Peyer's patch (tissue), 4 donors: ENCODE measurements at regions not wholly inside any gene's neighbourhood (a gene's known extent, or its start where the extent isn't known, plus 50 kb on each side); places are given as distances from the start of the nearest gene placed in this dataset.

Experiments used
- DNase-seq, 3 donors: peaks; one replicate each; pipeline ENCODE4 v3.0.0-alpha.2; 2017 to 2019
- H3K27ac ChIP-seq, 4 donors: fragments of 200-600 bp; sonication (generic); one replicate each; pipeline ENCODE4 v1.5.1; 2016 to 2019
- H3K27me3 ChIP-seq, 2 donors: fragments of 200-600 bp; sonication (generic); one replicate each; pipeline ENCODE4 v1.5.1; 2019
- H3K36me3 ChIP-seq, 3 donors: fragments of 200-600 bp; sonication (generic); one replicate each; pipeline ENCODE4 v1.5.1; 2016 to 2019
- H3K4me1 ChIP-seq, 4 donors: fragments of 200-600 bp; sonication (generic); one replicate each; pipeline ENCODE4 v1.5.1; 2016 to 2019
- H3K4me3 ChIP-seq, 4 donors: fragments of 200-600 bp; sonication (generic); 1 replicate in 3 of 4; 2 replicates in 1 of 4; pipeline ENCODE4 v1.5.1; 2016 to 2019; ENCODE audit warnings: mild to moderate bottlenecking in 1 of 4
- H3K9me3 ChIP-seq, 4 donors: fragments of 200-600 bp; sonication (generic); one replicate each; pipeline ENCODE4 v1.5.1; 2016 to 2019; ENCODE audit warnings: mild to moderate bottlenecking in 1 of 4
- POLR2A ChIP-seq, 2 donors: fragments of 450-650 bp; IDR thresholded peaks; one replicate each; pipeline ENCODE4 v1.5.1; 2017; ENCODE audit warnings: antibody characterized with exemption in 2 of 2, mild to moderate bottlenecking in 2 of 2, moderate library complexity in 2 of 2
- TF ChIP-seq, protein P1 (sequence below), 6 experiments: fragments of 450-650 bp in 4 of 6; fragments of 200-600 bp in 2 of 6; sonication (generic) in 1 of 6; IDR thresholded peaks; one replicate each; pipeline ENCODE4 v1.5.1; 2017 to 2019; ENCODE audit warnings: antibody characterized with exemption in 6 of 6, mild to moderate bottlenecking in 3 of 6, moderate library complexity in 1 of 6

DNA sequence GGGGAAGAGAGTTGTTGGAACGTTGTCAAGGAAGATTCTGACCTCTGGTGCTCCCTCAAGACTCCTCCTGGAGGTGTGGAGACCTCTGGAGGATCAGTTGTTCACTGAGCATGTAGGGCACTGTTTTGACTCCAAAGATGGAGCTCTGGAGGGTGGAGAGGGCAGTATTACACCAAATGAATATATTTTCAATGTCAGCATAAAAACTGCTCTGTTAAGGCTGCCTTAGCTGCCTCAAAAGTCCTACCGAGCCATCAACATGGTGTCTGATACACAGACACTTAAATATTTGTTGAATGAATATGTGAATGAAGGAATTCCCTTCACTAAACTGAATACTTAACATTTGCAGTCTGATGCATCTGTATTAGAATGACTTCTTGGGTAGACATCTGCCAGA lies 144.2 kb upstream of the SPON1 start:
- H3K4me1 ChIP-seq: no peaks in the 10 kb centered on the region
- H3K4me3 ChIP-seq: no peak overlapping the region
- no peak for DNase-seq
- H3K9me3 ChIP-seq: no peaks in the 10 kb centered on the region
- TF ChIP-seq, protein P1, sequence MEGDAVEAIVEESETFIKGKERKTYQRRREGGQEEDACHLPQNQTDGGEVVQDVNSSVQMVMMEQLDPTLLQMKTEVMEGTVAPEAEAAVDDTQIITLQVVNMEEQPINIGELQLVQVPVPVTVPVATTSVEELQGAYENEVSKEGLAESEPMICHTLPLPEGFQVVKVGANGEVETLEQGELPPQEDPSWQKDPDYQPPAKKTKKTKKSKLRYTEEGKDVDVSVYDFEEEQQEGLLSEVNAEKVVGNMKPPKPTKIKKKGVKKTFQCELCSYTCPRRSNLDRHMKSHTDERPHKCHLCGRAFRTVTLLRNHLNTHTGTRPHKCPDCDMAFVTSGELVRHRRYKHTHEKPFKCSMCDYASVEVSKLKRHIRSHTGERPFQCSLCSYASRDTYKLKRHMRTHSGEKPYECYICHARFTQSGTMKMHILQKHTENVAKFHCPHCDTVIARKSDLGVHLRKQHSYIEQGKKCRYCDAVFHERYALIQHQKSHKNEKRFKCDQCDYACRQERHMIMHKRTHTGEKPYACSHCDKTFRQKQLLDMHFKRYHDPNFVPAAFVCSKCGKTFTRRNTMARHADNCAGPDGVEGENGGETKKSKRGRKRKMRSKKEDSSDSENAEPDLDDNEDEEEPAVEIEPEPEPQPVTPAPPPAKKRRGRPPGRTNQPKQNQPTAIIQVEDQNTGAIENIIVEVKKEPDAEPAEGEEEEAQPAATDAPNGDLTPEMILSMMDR (IDR thresholded peaks at IDR 0.05): no peak
- TF ChIP-seq POLR2A (IDR thresholded peaks at IDR 0.05): no peak
- H3K27ac ChIP-seq: no peak overlapping the region
- H3K36me3 ChIP-seq: no peaks in the 10 kb centered on the region
- H3K27me3 ChIP-seq: no peaks in the 10 kb centered on the region

GRCh38 chr11:13826505-13827278 lies 135.8 kb upstream of the SPON1 start:
- no peaks in the 10 kb centered on the region for H3K4me1 ChIP-seq
- H3K36me3 ChIP-seq: no peaks in the 10 kb centered on the region
- H3K27ac ChIP-seq: no peak overlapping the region
- H3K9me3 ChIP-seq: no peaks in the 10 kb centered on the region
- TF ChIP-seq, protein P1 (IDR thresholded peaks at IDR 0.05): no peak
- TF ChIP-seq POLR2A (IDR thresholded peaks at IDR 0.05): no peak
- no peak for DNase-seq
- H3K27me3 ChIP-seq: no peaks in the 10 kb centered on the region
- H3K4me3 ChIP-seq: no peak overlapping the region

GRCh38 chr11:13831696-13832095 lies 130.8 kb upstream of the SPON1 start:
- Histone ChIP-seq H3K36me3 (no peaks in the 10 kb centered on the region), H3K27ac (no peak overlapping the region), H3K4me1 (no peaks in the 10 kb centered on the region), H3K4me3 (no peak overlapping the region), H3K27me3 (no peaks in the 10 kb centered on the region), H3K9me3 (no peaks in the 10 kb centered on the region)
- no peak for DNase-seq
- TF ChIP-seq, protein P1 (IDR thresholded peaks at IDR 0.05): no peak
- no peak for TF ChIP-seq POLR2A (IDR thresholded peaks at IDR 0.05)

GRCh38 chr11:13834463-13834862 lies 128.1 kb upstream of the SPON1 start:
- Histone ChIP-seq H3K36me3 (no peaks in the 10 kb centered on the region), H3K27ac (no peak overlapping the region), H3K27me3 (no peaks in the 10 kb centered on the region), H3K4me3 (no peak overlapping the region), H3K9me3 (no peaks in the 10 kb centered on the region), H3K4me1 (no peaks in the 10 kb centered on the region)
- TF ChIP-seq, protein P1 (IDR thresholded peaks at IDR 0.05): peak in 1 of 6 experiments; percentile 8
- no peak for TF ChIP-seq POLR2A (IDR thresholded peaks at IDR 0.05)
- DNase-seq: no peak

DNA sequence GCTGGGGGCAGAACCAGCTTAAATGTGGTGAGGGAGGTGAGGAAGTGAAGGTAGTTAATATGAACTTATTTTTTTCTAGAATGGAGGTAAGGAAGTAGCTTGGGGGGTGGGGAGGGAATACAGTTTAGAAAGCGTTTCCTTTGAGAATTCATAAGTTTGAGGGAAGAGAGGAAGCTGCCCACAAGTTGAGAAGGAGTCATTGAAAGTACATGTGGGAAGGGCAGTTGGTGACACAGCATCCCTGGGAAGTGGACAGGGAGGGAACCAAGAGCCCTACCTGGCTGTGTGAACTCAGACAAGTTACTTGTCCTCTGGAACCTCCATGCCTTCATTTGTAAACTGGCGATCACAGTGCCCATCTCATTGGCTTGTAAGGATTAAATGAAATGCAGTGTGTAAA lies 125.9 kb upstream of the SPON1 start:
- H3K27ac ChIP-seq: no peak overlapping the region
- no peak overlapping the region for H3K4me3 ChIP-seq
- H3K27me3 ChIP-seq: no peaks in the 10 kb centered on the region
- H3K9me3 ChIP-seq: no peaks in the 10 kb centered on the region
- no peaks in the 10 kb centered on the region for H3K36me3 ChIP-seq
- TF ChIP-seq, protein P1 (IDR thresholded peaks at IDR 0.05): no peak
- no peak for TF ChIP-seq POLR2A (IDR thresholded peaks at IDR 0.05)
- H3K4me1 ChIP-seq: no peaks in the 10 kb centered on the region
- DNase-seq: no peak
